Stimulated activated CD4-positive, alpha-beta T cell treated with anti-CD3 and anti-CD28 coated beads, Interleukin-2, amount 100 ng/mL, for 24 hours (primary cell): ENCODE measurements at regions not wholly inside any gene's neighbourhood (a gene's known extent, or its start where the extent isn't known, plus 50 kb on each side); places are given as distances from the start of the nearest gene placed in this dataset.

Experiments
- DNase-seq, 2 donors: peaks; one replicate each; pipeline ENCODE4 v3.0.0-alpha.2; 2020

- no peak for DNase-seq
Measured at GRCh38 chr17:56740481-56740880, 93.2 kb downstream of the C17orf67 start.
